Prostate gland (tissue), 2 donors: ENCODE measurements at regions not wholly inside any gene's neighbourhood (a gene's known extent, or its start where the extent isn't known, plus 50 kb on each side); places are given as distances from the start of the nearest gene placed in this dataset.

Experiments
- DNase-seq: peaks from one replicate; pipeline ENCODE4 v3.0.0-alpha.2; 2019; ENCODE audit warnings: low spot score
- H3K27ac ChIP-seq, 2 donors: fragments of 200-600 bp; sonication (generic); 2 replicates each; pipeline ENCODE4 v1.5.1; 2017 to 2019
- H3K27me3 ChIP-seq: fragments of 200-600 bp; sonication (generic); replicated peaks from 2 replicates; pipeline ENCODE4 v1.5.1; 2019; ENCODE audit not compliant: insufficient read depth
- H3K36me3 ChIP-seq, 2 donors: fragments of 200-600 bp; sonication (generic); 1 replicate in 1 of 2; 2 replicates in 1 of 2; pipeline versions ENCODE4 v1.5.1 to v1.8.1; 2017 to 2019
- H3K4me1 ChIP-seq: fragments of 200-600 bp; sonication (generic); replicated peaks from 2 replicates; pipeline ENCODE4 v1.5.1; 2019
- H3K4me3 ChIP-seq, 2 donors: fragments of 200-600 bp; sonication (generic); 2 replicates each; pipeline ENCODE4 v1.5.1; 2017 to 2019
- H3K9me3 ChIP-seq: fragments of 200-600 bp; sonication (generic); 2 replicates; pipeline ENCODE4 v1.5.1; 2017
- CTCF ChIP-seq, 4 experiments: fragments of 200-600 bp in 2 of 4; fragments of 450-650 bp in 2 of 4; sonication (generic) in 2 of 4; IDR thresholded peaks; 1 replicate in 3 of 4; 2 replicates in 1 of 4; pipeline ENCODE4 v1.5.1; 2016 to 2019; ENCODE audit warnings: antibody characterized with exemption in 4 of 4, mild to moderate bottlenecking in 2 of 4, moderate library complexity in 2 of 4
- POLR2A ChIP-seq: fragments of 450-650 bp; IDR thresholded peaks from one replicate; pipeline ENCODE4 v1.6.1; 2016; ENCODE audit warnings: antibody characterized with exemption, mild to moderate bottlenecking
- POLR2AphosphoS5 ChIP-seq: sonication (generic); formaldehyde crosslinking; IDR thresholded peaks from one replicate; pipeline ENCODE4 v1.6.1; 2017; ENCODE audit warnings: antibody characterized with exemption
- WGBS: methylation state at CpG from one replicate; pipeline ENCODE4 v1.1.5; 2018; 5-methylcytosine and 5-hydroxymethylcytosine counted together
- intact Hi-C: fragments of 100-400 bp; cut with DNase I; formaldehyde crosslinking; loops from one replicate; pipeline ENCODE4 v1.14.2; 2022

GRCh38 chr4:24229978-24230377, 340.1 kb upstream of the PPARGC1A start:
- TF ChIP-seq POLR2A (no peak), CTCF (IDR thresholded peaks at IDR 0.05) (no peak), POLR2AphosphoS5 (no peak)
- no peak for DNase-seq
- 85% methylated on average over 4 of the region's 4 CpGs for WGBS
- Histone ChIP-seq H3K4me1 (no peaks in the 10 kb centered on the region), H3K4me3 (no peak overlapping the region), H3K27ac (no peak overlapping the region), H3K27me3 (no peaks in the 10 kb centered on the region), H3K9me3 (no peaks in the 10 kb centered on the region), H3K36me3 (no peaks in the 10 kb centered on the region)
- intact Hi-C loops: no loop called here

DNA sequence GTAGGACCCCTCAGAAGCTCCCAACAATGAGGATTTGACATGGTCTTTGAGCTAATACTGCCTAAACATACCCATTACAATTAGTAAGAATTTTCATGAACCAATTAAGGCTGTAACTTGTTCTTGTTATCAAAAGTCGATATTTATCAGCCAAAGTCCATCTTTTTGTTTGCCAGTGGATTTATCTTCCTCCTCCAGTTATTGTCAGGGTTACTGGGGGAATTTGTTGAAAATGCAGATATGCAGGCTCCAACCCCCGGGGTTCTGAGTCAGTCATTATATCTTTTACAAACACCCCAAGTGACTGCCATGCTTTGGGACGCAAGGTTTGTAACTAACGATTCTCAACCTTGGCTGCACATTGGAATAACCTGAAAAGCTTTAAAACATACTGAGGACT, 338.8 kb upstream of the PPARGC1A start:
- Histone ChIP-seq H3K36me3 (no peaks in the 10 kb centered on the region), H3K27ac (no peak overlapping the region), H3K4me3 (no peak overlapping the region), H3K9me3 (no peaks in the 10 kb centered on the region), H3K4me1 (no peaks in the 10 kb centered on the region), H3K27me3 (no peaks in the 10 kb centered on the region)
- WGBS: 93% methylated on average over 4 of the region's 4 CpGs
- no peak for DNase-seq
- intact Hi-C loops: no loop called here
- TF ChIP-seq CTCF (IDR thresholded peaks at IDR 0.05) (no peak), POLR2A (no peak), POLR2AphosphoS5 (no peak)

- TF ChIP-seq POLR2AphosphoS5: no peak
- no peak for TF ChIP-seq POLR2A
- TF ChIP-seq CTCF (IDR thresholded peaks at IDR 0.05): no peak
- H3K36me3 ChIP-seq: no peaks in the 10 kb centered on the region
- intact Hi-C loops: no loop called here
- WGBS: 44% methylated on average over 4 of the region's 4 CpGs
- no peak overlapping the region for H3K27ac ChIP-seq
- no peak for DNase-seq
- no peaks in the 10 kb centered on the region for H3K27me3 ChIP-seq
- H3K9me3 ChIP-seq: no peaks in the 10 kb centered on the region
- H3K4me3 ChIP-seq: no peak overlapping the region
- H3K4me1 ChIP-seq: no peaks in the 10 kb centered on the region
Measured at GRCh38 chr4:24226667-24227066, 336.8 kb upstream of the PPARGC1A start.

GRCh38 chr4:24226023-24226422, 336.2 kb upstream of the PPARGC1A start:
- WGBS: 63% methylated on average over 10 of the region's 10 CpGs
- DNase-seq: no peak
- TF ChIP-seq POLR2AphosphoS5: no peak
- no peak for TF ChIP-seq POLR2A
- no peak for TF ChIP-seq CTCF (IDR thresholded peaks at IDR 0.05)
- H3K36me3 ChIP-seq: no peaks in the 10 kb centered on the region
- no peak overlapping the region for H3K4me3 ChIP-seq
- no peaks in the 10 kb centered on the region for H3K9me3 ChIP-seq
- no peaks in the 10 kb centered on the region for H3K4me1 ChIP-seq
- intact Hi-C loops: no loop called here
- no peak overlapping the region for H3K27ac ChIP-seq
- no peaks in the 10 kb centered on the region for H3K27me3 ChIP-seq

GRCh38 chr4:24224446-24224845, 334.6 kb upstream of the PPARGC1A start:
- Histone ChIP-seq H3K4me1 (no peaks in the 10 kb centered on the region), H3K9me3 (no peaks in the 10 kb centered on the region), H3K4me3 (no peak overlapping the region), H3K27ac (no peak overlapping the region), H3K27me3 (no peaks in the 10 kb centered on the region), H3K36me3 (no peaks in the 10 kb centered on the region)
- no peak for DNase-seq
- intact Hi-C loops: no loop called here
- TF ChIP-seq POLR2A: no peak
- TF ChIP-seq POLR2AphosphoS5: no peak
- TF ChIP-seq CTCF (IDR thresholded peaks at IDR 0.05): no peak
- 84% methylated on average over 4 of the region's 4 CpGs for WGBS
